ENCODE measurements at regions not wholly inside any gene's neighbourhood (a gene's known extent, or its start where the extent isn't known, plus 50 kb on each side); places are given as distances from the start of the nearest gene placed in this dataset.
"Not testable (repeated sequence)": the region's sequence is repeated elsewhere in the genome, so short reads cannot be mapped to it uniquely, and the experiment has no call there.

DNA sequence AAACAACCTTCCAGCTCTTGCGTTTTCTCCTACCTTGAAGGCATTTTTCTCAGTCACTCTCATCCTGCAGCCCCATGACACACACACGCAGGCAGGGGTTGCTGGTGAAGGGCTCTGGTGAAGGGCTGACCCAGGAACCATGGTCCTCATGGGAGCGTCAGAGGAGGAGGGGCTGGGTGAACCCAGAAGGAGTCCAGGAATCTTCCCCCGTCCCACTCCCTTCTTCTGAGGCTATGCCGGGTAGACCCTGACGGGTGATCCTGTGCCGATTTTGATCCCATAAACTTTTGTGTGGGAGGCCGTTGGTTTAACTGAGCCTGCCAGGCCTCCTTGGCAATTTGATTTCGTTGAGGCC is 278.4 kb upstream of the FOXF1 start:
- DNase-seq (ENCODE audit: low spot score), result no peak

DNA sequence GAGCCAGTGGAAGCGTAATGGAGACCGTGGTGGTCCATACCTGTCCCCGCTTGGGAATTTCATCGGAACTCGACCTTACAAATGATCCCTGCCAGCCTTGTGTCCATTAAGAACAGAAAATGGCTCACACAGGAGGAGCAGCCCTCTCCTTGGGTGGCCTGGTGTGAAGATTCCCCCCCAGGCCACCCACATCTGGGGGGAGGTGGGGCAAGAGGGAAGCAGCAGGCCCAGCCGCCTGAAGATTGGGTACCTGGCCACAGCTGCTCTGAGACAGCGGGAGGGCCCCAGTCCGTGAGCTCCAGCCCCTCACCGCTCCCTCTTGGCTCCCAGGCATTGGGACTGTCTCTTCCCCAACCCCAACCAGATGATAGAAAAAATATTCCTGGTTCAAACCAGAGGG is 277.8 kb upstream of the FOXF1 start:
- no peak for DNase-seq (ENCODE audit: low spot score)

DNA sequence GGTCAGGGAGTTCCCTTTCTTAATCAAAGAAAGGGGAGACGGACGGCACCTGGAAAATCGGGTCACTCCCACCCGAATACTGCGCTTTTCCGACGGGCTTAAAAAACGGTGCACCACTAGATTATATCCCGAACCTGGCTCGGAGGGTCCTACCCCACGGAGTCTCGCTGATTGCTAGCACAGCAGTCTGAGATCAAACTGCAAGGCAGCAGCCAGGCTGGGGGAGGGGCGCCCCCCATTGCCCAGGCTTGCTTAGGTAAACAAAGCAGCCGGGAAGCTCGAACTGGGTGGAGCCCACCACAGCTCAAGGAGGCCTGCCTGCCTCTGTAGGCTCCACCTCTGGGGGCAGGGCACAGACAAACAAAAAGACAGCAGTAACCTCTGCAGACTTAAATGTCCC is 276.8 kb upstream of the FOXF1 start:
- not testable (repeated sequence) for DNase-seq (ENCODE audit: low spot score)

DNA sequence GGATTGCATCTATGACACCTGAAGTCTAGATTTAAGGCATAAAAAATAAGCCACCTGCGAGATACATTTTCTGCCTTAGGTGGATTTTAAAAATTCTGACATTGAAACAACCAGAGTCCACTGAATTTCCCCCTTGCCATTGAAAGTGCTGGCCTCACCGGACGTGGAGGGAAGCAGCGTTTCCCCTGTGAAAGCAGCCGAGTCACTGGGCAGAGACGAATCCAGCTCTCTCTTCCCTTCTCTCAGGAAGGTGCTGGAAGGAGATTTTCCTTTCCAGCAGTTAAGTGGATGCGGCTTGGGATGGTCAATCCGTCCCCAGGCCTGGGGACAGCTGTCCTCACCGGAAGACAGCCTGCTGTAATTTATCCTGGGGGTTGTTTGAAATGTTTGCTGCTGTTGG is 270.9 kb upstream of the FOXF1 start:
- no peak for DNase-seq (ENCODE audit: low spot score)

DNA sequence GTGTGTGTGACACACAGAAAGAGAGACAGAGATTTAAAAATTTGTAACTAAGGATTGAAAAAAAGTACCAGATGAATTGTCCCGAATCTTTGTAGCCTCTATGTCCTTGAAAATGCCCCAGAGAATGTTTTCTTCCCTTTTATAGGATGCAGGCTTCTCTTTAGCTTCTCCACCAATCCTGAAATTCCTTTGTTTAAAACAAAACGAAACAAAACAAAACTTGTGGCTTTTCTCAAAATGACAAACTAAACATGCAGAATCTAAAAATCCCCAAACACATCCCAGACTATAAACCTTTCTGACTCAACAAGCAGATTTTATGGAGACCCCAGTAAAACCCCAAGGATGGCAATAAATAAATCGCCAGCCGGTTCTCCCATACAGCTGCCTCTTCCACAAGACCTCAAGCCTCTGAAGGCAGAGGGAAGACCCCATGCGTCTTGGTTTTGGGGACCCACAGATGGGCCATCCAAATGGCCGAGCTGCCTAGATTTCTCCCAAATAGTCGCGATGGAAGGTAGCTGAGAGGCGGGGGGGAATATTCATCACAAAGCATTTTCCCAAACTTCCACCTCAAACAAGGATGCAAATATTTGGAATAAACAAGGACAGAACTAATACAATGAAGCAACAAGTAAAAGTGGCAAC is 269.5 kb upstream of the FOXF1 start:
- no peak for DNase-seq (ENCODE audit: low spot score)

DNA sequence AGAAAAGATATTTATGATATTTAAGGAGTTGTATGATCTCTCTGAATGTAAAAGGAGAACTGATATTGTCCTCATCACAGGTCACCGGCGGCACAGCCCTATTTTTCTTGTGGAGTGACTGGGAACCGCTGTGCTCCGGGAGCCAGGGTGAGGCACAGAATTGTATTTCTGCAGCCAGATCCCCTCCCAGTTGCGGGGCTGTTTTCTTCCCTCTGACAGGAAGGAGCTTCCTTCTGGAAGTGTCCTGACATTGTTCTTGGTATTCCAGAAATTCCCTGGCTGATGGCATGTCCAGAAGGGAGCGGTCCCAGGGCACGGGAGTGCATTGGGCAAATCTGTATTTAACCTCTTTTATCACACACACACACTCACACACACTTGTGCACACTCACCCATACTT is 268.6 kb upstream of the FOXF1 start:
- DNase-seq (ENCODE audit: low spot score), result no peak

DNA sequence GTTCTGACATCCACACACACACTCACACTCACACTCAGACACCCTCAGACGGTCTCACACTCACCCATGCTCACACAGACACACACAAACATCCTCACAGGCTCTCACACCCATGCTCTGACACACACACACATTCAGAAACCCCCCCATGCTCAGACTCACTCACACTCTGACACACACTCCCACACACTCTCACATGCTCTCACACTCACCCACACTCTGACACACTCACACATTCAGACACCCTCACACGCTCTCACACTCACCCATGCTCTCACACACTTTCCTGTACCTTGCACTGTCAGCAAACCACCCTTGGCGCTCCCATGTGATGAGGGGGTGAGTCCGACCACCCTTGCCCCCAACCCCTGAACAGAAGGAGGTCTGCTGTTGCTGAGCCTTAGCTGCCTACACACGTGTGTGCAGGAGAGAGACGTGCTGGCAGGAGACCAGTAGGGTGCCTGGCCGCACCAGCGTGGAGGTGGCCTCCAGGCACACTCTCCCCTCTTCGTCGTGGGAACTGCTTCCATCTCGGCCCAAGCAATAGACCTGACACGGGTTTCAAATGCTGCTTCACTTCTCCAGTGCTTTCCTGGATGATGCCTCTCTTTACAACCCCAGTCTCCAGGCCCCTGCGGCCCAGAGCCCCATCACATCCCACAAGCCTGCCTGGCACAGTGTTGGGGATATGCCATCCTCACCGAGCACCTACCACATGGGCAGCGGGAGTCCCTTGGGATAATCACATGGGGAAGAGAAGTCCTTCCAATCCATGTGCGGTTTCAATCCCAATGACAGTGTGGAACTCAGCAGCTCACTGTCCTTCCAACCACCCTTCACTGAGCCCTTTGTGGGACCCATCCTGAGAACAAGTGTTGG is 267.8 kb upstream of the FOXF1 start:
- DNase-seq (ENCODE audit: low spot score), result no peak

DNA sequence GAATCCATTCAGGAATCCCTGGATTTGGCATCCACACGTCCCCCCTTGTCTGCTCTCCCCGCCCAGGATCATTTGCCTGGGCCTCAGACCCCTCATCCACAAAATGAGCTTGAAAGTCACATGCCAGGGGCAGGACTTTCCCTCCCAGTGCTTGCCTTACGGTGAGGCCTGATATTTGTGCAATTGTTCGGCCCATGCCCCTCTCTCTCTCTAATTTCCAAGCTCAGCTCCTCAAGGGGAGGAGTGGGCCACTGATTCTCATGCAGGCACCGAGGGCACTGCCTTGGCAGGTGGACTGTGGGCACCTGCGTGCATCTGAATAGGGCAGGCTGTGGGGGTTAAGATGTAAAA is 267.2 kb upstream of the FOXF1 start:
- no peak for DNase-seq (ENCODE audit: low spot score)

DNA sequence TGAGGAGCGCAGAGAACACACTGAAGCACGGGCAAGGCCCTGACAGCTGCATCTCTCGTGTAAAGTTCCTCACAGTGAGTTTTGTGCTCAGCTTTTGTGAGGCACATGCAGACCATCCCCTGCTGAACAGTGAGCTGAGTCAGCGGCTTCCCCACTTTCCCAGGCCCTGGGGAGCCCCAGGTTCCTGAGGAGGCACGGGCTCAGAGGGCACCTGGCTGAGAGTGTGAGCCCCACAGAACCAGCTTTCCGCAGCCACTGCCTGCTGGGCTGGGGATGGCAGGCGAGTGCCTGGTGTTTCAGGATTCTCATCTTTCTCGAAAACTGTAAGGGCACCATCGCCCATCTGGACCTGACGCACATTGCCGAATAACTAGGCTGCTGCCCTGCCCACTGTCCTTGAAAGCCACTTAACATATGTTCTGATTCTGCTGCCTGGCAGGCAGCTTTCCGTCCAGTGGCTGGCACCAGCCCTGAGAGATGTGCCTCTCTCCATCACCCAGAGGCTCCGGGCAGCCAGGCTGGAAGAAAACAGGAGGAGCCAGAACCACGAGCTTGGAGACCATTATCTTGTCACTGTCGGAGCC is 266.7 kb upstream of the FOXF1 start:
- no peak for DNase-seq (ENCODE audit: low spot score)

DNA sequence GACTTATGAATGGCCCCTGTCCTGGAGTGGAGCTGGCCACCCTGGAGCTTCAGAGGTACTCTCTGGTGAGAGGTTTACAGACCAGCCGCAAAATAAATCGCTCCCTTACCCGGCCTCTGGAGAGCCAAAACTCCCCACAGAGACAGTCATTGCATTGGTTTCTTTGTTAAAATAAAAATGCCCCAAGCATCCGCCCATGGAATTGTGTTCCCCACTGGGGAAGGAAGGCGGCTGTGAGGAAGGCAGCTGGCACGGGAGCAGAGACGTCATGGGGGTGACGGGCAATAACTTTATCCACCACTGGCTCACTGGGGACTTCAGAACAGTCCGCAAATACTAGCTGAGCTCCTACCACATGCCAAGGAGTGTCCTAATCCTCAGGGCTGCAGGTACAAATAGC is 266.2 kb upstream of the FOXF1 start:
- DNase-seq (ENCODE audit: low spot score), result no peak

DNA sequence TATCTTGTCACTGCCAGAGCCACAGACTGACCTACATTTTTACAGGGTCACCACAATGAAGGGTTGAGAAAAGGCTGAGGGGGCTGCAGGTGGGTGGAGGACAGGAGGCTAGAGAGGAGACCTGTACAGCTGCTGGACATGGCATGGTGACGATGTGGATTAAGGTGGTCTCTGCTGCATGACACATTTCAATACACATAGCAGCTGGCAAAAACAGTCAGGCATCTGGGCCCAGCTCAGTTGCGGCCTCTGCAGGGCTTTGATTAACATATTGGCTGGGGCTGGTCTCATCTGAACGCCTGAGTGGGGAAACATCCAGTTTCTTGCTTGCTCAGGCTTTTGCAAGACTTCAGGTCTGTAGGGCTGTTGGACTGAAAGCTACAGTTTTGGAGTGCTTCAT is 265.4 kb upstream of the FOXF1 start:
- DNase-seq (ENCODE audit: low spot score), result no peak

DNA sequence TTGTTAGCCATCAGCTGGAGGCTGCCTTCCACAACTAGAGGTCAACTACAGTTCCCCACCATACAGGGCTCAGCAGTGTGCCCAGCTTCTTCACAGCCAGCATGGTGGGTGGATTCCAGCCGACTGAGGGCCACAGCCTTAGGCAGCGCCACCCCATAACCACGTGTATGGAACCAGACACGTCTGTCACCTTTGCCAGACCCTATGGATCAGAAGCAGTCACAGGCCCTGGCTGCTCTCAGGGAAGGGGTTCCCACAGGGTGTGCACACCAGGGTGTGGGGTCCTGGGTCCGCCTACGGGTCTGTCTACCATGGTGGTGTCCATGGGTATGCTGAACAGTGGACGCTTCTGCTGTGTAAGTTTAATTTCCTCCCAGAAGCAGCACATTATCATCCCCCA is 265.0 kb upstream of the FOXF1 start:
- DNase-seq (ENCODE audit: low spot score), result no peak

DNA sequence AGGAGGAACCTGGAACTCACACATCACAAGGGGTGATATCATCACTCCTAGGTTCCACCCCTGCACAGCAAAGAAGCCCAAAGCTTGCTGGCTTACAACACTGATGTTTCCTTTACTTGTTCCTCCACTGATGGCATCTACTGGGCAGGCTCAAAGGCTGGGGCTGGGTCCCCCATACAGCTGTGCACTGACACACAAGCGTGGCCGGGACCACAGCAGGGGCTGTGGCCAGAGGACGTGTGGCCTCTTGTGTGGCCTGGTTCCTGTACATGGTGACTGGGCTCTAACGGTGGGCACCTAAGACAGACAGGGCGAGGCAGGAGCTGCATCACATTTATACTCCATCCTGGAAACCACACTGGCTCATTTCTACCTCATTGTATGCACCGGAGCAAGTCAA is 264.4 kb upstream of the FOXF1 start:
- DNase-seq (ENCODE audit: low spot score), result no peak

DNA sequence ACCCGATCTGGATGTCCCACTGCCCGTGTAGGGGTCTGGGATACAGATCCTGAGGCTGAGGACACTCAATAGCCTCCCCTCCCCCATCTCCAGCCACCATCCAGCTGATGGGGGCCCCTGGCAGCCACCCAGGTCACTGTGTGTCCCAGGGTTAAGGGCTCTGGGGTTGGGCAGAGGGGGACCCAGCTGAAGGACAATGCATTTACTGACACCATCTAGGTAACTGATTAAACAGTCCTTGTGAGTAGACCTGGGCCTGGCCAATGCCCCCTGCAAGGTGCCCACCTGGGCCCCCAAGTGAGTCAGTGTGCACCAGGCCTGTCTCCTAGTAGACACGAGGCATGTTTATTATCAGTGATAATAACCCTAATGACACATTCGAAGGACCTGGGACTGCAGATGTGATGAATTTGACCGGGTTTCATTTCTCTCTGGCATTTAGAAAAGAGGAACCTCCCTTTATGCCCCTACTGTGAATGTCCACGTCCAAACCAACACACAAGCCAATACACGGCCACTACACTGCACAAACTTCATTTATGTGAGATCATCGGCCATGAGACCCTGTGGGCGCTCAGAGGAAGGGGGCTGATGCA is 261.9 kb upstream of the FOXF1 start:
- no peak for DNase-seq (ENCODE audit: low spot score)

DNA sequence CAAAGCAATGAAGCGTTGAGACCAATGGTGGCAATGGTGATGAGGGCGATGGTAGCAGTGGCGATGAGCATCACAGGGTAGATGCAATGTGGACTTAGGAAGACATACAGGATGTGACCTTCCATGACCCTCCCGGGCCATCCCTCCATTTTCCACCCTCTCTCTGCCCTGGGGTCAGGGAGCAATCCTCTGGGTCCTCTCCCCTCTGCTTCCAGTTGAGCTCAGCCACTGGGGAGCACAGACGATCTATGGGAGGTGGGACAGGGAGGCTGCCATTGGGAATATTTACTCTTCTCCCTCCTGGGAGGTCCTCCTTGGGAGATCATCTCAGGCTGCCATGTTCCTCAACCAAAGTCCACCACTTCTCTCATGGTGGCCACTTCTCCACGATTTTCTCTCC is 260.7 kb upstream of the FOXF1 start:
- no peak for DNase-seq (ENCODE audit: low spot score)

DNA sequence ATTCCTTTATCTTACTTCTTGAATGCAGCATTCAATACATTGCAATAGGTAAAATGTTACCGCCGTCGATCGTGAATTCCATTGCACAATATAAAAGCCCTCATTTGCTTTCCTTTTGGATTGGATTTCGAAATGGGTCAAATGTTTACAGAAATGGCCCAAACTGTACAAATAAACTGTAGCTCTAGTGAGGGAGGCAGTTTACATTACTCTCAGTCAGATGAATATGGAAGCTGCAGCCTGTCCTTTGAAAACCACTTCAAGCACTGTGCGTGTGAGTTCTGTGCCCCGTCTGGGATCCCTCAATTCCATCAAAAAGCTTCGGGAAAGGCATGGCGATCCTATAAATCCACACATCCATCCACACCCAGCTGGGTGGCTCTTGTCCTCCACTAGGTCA is 258.6 kb upstream of the FOXF1 start:
- no peak for DNase-seq (ENCODE audit: low spot score)

DNA sequence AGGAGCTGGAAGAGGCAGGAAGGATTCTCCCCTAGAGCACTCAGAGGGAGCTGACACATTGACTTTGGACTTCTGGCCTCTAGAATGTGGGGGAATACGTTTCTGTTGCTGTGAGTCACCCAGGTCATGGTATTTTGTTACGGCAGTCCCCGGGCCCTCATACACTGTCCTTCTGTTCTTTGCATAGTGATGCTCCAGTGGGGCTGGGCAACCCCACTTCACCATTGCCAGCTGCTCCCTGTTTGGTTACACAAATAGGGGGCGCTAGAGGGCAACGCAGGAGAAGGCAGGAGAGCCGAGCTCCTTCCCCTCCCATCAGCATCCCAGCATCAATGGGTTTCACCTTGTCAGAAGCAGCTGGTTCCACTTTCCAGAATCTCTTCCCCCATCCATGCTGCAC is 257.7 kb upstream of the FOXF1 start:
- DNase-seq (ENCODE audit: low spot score), result no peak

DNA sequence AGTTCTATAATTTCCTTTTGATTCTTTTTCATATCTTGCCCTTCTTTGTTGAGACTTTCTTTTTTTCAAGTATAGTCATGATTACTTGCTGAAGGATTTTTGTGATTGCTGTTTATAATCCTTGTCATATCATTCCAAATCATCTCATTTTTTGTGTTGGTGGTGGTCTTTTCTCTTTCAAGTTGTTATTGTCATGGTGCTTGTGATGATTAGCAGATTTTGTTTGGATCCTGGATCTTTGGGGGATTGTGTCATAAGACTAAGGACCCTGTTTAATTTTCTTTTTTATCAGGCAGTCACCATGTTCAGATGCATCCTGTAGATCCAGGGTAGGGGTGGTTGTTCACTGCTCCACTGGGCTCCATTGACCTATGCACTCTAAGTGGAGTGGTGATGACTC is 254.4 kb upstream of the FOXF1 start:
- DNase-seq (ENCODE audit: low spot score), result no peak

DNA sequence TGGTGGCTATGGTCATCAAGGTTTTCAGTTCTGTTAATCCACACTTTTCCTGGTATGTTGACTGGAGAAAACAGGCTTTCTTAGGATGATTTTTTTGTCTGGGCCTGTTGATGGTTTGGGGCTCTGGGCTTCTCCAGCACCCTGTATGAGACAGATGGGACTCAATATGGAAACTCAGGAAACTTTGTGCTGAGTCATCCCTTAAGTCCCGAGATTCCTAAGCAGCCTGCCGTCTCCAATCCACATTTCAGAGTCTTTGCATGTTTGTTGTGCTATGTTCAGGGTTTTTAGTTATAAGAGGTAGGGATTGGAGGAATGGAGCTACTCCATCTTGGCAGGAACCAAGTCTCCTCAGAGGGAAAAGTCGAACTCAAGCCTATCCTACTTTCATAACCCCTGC is 253.3 kb upstream of the FOXF1 start:
- DNase-seq (ENCODE audit: low spot score), result no peak

DNA sequence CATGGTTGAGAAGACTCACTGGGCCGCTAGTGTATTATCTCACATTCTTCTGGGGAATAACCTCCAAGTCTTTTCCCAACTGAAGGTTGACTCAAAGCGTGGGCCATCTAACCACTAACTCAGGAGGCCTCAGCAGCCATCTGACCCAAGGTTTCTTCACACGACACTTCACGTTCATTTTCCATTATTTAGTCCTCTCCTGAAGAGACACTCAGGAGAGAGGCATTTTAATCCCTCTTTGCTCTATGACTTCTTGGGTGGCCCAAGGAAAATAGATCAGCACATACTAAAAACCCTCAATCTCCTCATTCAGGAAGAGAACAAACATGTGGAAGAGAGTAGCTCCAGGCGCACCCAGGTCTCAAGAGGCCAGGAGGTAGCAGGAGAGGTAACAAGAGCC is 252.8 kb upstream of the FOXF1 start:
- DNase-seq (ENCODE audit: low spot score), result no peak

DNA sequence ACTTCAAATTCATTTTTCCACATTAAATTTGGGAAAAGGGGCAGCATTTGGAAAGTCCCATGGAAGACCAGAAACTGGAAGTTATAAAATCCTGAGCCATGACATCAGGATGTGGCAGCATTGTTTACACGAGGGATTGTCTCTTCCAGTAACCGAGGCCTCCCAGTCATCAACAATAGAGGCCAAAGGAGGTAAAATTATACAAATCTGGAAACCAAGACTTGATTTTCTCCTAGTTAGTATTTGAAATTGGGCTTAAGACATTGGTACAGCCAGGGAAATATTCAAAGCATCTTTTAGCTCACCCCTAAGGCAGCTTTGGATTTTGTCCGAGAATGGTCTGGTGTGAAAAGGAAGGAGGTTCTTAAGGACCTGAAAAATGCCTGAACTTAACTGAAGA is 251.6 kb upstream of the FOXF1 start:
- DNase-seq (ENCODE audit: low spot score), result no peak

DNA sequence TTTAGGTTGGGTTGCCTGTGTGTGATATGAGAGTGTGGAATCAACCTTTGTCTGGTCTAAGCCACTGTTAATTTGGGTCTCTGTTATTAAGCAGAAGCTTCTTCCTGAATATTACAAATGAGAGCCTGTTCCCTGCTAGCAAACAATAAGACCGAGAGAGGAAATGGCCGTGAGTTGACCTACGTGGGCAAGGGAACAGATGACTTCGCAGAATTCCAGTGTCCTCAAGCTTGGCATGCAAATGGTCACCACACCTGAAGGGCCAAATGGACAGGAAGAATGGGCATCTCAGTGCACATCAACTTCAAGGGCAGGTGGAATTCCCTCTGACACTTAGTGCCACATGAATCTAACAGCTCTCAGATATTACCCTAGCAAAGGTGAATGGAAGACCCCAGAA is 250.8 kb upstream of the FOXF1 start:
- DNase-seq (ENCODE audit: low spot score), result no peak

DNA sequence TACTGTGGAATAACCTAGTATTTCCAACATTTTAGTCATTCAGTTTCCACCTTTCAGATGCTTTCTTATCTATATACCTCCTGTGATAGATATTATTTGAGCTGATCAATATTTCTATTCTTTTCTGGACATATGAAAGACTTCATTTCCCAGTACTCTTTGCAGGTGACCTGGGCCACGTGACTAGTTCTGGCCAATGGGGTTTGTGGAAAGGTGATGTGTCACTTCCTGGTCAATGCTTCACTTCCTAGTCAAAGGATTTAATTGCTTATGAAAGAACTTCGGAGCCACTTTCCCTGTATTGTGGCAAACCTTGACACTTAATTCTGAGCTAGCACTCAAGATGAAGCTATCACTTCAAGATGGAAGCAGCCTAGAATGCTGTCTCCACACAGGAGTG is 248.9 kb upstream of the FOXF1 start:
- no peak for DNase-seq (ENCODE audit: low spot score)

All from germinal center (tissue), 1 donor.